NCI-H2196 treated with DMSO at 0.1 percent for 48 hours (cell line): ENCODE measurements at regions not wholly inside any gene's neighbourhood (a gene's known extent, or its start where the extent isn't known, plus 50 kb on each side); places are given as distances from the start of the nearest gene placed in this dataset.

ENCODE experiments used
- DNase-seq: peaks from one replicate; lab custom pipeline; 2025; ENCODE audit not compliant: unreplicated experiment; lab: John Stamatoyannopoulos, UW

GRCh38 chr2:236887531-236887930, 198.2 kb upstream of the COPS8 start:
- DNase-seq = no peak

- DNase-seq = no peak
Measured at GRCh38 chr2:236887953-236888793, 197.5 kb upstream of the COPS8 start.

GRCh38 chr2:236888794-236889780, 196.6 kb upstream of the COPS8 start:
- no peak for DNase-seq

- DNase-seq = no peak
Measured at GRCh38 chr2:236889791-236890704, 195.6 kb upstream of the COPS8 start.

GRCh38 chr2:236892721-236893120, 193.0 kb upstream of the COPS8 start:
- no peak for DNase-seq

GRCh38 chr2:236894791-236895190, 190.9 kb upstream of the COPS8 start:
- no peak for DNase-seq

GRCh38 chr2:236895497-236895896, 190.2 kb upstream of the COPS8 start:
- no peak for DNase-seq

GRCh38 chr2:236896688-236897087, 189.0 kb upstream of the COPS8 start:
- no peak for DNase-seq

- DNase-seq = no peak
Measured at GRCh38 chr2:236899146-236899545, 186.5 kb upstream of the COPS8 start.

- DNase-seq = no peak
Measured at GRCh38 chr2:236899950-236900640, 185.6 kb upstream of the COPS8 start.

GRCh38 chr2:236901956-236902355, 183.7 kb upstream of the COPS8 start:
- DNase-seq = no peak

- DNase-seq = no peak
Measured at GRCh38 chr2:236903978-236904377, 181.7 kb upstream of the COPS8 start.

- DNase-seq = no peak
Measured at GRCh38 chr2:236904389-236905263, 181.1 kb upstream of the COPS8 start.

GRCh38 chr2:236905976-236906375, 179.7 kb upstream of the COPS8 start:
- DNase-seq = no peak

- no peak for DNase-seq
Measured at GRCh38 chr2:236908439-236909192, 177.1 kb upstream of the COPS8 start.

GRCh38 chr2:236909193-236909504, 176.5 kb upstream of the COPS8 start:
- no peak for DNase-seq

- DNase-seq = no peak
Measured at GRCh38 chr2:236909802-236910201, 175.9 kb upstream of the COPS8 start.

GRCh38 chr2:236910781-236911495, 174.8 kb upstream of the COPS8 start:
- no peak for DNase-seq
